ENCODE measurements at regions not wholly inside any gene's neighbourhood (a gene's known extent, or its start where the extent isn't known, plus 50 kb on each side); places are given as distances from the start of the nearest gene placed in this dataset.
"Not testable (repeated sequence)": the region's sequence is repeated elsewhere in the genome, so short reads cannot be mapped to it uniquely, and the experiment has no call there.

DNA sequence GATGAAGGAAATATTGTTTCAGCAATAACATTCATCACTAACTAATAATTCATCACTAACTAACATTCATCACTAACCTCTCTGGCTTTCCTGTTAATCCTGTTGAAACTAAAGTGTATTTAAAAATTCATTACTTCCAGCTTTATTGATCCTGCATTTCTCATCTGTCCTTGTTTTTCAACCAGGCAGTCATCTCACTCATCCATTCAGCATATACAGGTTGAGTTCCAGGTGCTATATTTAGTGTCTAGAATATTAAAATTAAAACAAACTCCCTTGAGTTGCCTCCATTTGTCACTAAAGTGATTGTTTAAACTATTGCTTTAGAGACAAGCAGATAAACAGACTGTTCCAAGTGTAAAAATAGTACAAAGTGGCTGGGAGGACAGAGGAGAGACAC lies 58.1 kb downstream of the ATXN7L3B start:
- ATAC-seq = no peak

DNA sequence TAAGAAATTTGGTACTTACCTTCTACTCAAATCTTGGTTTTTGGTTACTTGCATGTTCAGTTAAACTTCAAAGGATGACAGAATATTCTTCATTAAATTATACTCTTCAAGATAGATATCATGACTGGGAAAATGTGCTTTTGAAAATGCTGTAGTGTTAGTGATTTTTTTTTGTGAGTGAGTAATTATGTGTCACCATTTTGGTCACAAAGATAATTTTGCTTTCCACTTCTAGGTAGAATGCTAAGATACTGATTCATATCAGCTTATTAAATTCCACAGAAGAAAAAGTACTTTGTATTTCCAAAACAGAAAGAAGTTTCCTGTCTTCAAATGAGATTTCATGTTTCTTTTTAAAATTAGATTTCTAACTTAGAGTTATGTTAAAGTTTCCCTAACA lies 61.2 kb downstream of the ATXN7L3B start:
- no peak for ATAC-seq

DNA sequence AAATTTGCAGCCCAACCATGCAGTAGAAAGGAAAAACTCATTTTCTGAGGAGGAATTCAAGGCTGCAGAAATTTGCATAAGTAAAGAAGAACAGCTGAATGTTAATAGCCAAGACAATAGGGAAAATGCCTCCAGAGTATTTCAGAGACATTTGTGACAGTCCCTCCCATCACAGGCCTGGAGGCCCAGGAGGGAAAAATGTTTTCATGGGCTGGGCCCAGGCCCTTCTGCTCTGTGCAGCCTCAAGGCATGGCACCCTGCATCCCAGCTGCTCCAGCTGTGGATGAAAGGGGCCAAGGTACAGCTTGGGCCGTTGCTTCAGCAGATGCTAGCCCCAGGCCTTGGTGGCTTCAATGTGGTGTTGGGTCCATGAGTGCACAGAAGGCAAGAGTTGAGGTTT lies 62.3 kb downstream of the ATXN7L3B start:
- ATAC-seq = no peak

DNA sequence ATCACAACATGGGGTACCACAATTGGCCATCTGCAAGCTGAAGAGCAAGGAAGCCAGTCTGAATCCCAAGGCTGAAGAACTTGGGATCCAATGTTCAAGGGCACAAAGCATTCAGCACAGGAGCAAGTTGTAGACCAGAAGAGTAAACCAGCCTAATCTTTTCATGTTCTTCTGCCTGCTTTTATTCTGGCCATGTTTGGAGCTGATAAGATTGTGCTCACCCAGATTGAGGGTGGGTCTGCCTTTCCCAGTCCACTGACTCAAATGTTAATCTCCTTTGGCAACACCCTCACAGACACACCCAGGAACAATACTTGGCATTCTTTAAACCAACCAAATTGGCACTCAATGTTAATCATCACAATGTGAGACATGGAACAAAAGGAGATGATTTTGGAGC lies 63.2 kb downstream of the ATXN7L3B start:
- ATAC-seq = not testable (repeated sequence)

DNA sequence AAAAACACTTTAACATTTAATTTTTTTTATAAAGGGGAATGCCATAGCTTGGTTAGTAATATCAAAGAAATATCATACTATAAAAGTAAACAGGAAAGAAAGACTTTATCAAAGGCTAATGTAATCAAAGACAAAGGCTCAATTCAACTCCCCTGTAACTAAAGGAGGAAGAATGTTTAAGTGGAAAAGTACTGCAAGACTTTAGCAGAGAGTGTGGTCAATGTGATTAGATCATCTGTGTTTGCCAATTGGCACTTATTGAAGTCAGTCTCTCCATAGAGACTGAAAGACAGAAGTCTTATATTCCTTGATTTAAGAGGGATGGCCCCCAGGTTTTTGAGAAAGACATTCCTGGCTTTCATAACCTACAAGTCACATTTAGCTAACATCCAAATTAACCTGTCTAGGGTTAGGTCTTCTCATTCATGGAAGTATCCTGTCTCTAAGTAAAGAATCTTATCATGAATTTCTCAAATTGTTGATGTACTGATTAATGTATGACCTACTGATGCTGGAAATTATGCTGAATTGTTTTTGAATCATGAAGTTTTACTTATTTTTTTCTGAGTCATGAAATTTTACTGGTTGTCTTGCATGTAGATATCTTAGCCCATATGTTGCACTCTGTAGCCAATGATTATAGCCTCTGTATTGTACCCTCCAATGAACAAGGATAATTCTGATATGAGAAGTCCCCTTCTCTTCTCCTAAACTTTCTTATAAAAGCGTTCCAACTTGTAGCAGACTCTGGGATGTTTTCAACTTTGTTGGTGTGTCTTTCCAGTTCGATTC lies 65.4 kb downstream of the ATXN7L3B start:
- ATAC-seq = no peak

DNA sequence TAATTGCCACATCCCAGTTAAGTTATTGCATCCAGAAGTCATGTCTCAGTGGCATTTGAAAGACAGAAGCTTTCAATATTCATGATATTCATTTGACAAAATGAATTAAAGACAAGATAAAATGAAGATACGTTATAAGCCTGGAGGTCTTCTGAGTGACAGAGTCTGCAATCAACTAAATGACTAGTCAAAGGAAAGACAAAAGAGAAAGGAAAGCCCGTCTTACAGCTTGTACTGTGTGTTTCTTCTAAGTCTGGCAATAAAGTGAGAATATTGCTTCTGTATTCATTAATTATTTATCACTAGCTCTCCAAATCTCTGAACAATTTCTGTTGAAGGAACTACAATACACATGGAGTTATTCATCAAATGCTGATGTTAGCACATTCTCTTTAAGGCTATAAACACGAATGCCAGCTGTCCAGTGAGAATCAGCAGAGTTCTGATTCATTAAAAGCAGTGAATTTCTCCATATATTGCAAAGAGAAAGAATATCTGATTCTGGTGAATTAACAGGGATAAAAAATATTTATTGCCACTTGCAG lies 70.7 kb downstream of the ATXN7L3B start:
- no peak for ATAC-seq

DNA sequence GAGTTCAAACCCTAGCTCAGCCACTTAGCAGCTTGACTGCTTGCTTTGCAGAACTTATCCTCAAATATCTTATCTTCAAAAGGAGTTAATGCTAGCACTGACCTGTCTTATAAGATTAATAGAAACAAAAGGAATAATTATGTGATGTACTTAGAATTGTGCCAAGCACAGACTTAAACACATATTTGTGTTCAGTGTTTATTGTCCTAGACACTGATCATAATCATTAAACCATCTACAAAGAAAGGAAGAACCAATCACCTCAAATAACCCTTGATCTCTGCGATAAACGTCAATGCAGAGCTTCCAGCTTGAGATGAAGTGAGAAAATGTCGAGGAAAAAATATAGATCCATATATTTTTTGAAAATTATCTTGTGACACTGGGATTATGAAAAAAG lies 73.1 kb downstream of the ATXN7L3B start:
- ATAC-seq = no peak

DNA sequence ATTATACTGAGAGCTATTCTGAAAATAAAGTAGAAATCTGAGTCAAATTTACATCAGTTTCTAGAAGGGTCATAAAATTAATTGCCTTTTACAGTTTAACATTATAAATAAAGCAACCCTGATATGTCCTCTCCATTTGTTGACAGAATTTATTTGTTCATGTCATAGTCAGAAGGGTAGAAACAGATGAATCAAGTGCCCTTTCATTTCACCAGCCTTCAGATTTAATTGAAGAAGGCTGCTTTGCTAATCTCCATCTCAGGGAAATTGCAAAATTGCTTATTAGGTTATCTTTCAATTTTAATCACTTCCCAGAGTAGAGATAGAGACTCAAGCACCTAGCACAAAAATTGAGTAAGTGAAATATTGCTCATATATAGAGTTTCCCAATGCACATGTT lies 76.8 kb downstream of the ATXN7L3B start:
- no peak for ATAC-seq

DNA sequence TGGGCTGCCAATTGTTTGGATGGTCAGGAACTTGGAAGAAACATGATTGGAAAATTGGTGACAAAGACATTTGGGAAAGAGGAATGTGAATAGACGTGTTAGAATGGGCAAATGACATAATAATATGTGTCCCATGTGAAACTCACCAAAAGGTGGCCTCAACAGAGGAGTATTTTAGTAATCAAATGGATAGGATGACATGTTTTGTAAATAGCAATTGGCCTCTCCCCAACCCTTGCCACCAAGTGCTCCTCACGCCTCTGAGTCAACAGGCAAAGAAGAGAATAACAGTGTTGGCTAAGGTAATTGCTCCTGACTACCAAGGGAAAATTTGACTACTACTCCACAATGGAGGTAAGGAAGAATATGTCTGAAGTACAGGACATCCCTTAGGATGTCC lies 81.4 kb downstream of the ATXN7L3B start:
- no peak for ATAC-seq

DNA sequence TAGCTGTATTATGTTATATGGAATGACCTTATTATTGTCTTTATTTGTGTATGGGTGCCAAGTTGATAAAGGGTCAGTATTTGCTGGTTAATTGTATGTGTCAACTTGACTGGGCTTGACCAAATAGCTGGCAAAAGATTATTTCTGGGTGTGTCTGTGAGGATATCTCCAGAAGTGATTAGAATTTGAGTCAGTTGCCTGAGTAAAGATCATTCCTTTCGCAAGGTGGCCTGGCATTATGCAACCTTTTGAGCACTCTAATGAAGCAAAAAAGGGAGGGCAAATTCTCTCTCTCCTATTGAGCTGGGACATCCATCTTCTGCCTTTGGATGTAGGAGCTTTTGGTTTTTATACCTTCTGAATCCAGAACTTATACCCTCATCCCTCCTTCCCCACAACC lies 82.2 kb downstream of the ATXN7L3B start:
- ATAC-seq = no peak

DNA sequence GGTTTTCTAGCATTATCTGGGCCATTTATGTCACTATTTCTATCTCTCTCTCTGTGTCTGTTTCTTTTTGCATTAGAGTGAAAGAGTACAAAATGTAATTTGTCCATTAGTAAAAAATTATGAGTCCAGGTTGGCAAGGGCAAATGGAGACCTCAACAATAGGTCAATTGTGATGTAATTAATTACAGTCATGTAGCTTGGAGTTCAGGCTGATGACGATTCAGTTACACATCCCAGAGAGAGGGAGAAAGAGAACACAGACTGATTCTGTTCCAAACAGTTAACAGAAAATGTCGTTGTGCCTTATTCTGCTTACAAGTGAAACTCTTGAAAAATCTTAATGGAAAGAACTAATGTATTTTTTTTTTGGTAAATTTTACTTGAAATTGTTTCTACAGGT lies 83.3 kb downstream of the ATXN7L3B start:
- no peak for ATAC-seq

DNA sequence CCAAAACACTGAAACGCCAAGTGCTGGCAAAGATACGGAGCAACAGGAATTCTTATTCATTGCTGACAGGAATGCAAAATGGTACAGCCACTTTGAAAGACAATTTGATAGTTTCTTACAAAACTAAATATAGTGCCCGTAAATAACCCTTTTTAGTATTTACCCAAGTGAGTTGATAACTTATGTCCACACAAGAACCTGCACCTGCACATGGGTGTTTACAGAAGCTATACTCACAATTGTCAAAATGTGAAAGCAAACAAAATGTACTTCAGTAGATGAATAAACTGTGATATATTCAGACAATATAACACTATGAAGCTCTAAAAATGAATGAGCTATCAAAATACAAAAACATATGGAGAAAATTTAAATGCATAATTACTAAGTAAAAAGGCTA lies 86.6 kb downstream of the ATXN7L3B start:
- ATAC-seq = no peak

DNA sequence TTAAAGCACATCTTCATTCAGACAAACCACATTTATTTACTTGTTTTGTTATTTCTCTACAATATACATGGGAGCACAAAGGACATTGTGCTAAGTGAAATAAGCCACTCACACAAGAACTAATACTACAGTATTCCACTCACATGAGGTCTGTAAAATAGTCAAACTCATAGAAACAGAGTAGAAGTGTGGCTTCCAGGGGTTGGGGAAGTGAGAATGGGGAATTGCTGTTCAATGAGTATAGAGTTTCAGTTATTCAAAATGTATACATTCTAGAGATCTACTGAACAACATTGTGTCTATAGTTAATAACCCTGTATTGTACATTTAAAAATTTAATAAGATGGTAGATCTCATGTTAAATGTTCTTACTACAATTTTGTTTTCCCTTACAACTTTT lies 88.8 kb downstream of the ATXN7L3B start:
- ATAC-seq = no peak

DNA sequence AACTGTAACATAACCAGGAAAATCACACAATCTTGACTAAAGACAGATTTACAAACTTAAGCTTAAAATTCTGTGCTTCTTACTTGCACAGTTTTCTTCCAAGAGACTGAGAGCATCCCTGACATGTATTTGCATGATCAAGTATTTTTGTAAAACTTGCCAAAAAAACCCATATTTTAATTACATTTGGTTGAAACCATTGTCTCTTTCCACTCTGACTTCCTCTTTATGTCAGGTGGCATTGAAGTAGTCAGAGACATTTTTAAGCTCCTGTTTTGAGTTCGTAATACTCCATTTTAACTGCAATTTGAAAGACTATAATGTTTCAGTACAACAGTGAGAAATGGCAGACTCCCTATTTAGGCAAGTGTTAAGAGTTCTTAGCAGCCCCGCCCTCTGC lies 103.6 kb downstream of the ATXN7L3B start:
- ATAC-seq = no peak

DNA sequence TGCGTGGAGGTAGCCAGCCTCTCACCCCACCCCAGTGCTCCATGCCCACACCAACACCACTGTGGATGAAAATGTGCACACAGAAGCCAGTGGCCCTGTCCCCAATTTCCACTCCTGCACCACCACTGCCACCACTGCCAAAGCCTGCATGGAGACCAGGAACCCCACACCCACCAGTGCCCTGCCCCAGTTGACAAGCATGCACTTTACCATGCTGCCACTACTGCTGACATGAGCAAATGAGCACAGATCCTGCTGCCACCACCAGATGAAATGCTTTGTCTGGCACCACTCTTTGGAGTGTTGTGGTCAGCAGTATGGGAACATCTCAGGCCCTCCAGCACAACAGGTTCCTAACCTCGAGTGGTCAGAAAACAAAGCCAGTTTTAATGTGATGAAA lies 104.1 kb downstream of the ATXN7L3B start:
- no peak for ATAC-seq

DNA sequence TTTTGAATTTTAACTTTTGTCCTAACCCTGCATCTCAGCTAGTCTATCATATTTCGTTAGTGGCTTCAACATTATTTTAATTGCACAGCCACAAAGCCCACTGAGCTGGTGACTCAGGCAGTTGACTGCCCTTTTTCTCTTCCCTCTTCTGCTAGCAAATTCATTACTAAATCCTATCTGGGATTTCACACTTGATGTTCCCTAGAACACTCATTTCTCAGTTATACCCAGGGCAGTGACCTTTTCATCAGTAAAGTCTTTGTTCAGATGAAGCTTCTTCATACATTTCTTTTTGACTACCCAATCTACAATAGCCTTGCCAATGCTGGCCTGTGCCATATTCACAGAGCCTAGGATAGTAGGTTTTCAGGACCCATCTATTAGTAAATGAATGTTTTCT lies 107.0 kb downstream of the ATXN7L3B start:
- ATAC-seq = no peak

DNA sequence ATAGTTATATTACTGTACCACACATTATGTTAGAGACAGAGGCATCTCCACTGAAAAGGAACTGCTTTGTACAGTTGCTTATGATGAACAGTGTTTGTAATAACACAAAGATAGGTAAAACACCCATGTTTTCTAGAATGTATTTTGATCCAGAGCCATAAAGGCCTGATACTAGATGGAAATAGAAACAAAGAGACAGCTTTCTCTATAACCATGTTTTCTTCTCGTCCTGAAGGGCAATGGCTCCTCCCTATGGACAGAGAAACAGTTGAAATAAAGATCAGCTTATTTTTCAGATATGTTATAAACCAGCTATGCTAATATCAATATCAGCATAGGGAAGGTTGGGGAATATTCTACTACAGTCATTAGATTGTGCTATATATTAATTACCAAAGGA lies 109.2 kb downstream of the ATXN7L3B start:
- ATAC-seq = no peak

DNA sequence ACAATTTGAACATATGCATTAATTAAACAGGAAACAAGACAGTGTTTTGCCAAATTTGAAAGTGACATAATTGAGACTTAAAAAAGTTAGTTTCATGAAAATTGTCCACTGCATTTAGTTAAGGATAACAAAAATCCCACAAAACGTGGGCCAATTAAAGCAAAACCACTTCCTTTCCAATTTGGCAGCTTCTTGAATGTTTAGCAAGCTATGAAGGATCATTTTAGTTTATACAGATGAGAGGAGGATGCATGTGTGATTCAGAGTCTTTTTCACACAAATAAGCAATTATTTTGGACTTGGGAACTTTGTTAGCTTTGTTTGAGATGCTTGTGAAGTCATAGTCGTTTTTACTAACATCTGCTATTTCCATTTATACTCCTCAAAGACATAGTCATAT lies 109.6 kb downstream of the ATXN7L3B start:
- no peak for ATAC-seq

DNA sequence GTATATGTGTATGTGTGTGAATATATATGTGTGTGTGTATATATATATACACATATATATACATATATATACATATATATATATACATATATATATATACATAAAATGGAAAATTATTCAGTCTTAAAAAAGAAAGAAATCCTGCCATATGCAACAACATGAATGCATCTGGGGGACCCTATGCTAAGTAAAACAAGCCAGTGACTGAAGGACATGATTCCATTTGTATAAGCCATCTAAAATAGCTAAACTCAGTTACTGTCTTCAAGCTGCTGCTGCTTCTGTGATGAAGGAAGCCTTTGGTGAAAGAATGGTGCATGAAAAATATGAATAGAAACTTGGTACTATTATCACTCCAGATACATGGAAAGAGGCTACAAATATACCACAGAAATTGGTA lies 118.6 kb downstream of the ATXN7L3B start:
- no peak for ATAC-seq

DNA sequence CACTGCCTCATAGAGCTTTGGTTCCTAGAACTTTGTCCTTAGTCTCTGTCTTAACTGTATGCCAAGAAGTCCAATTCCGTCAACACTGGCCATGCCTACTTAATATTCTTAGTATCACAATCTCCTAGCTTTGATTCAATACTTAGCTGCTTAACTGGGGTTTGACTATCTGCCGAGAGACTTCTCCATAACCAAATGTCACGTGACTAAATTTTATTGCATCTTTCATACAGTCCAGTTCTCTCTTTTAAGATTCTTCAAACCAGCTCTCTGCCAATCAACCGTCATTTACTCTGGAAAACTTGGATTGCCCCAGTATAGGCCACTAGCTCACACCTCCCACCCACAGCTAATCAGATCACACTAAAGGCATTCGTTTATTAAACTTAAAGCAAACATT lies 122.8 kb downstream of the ATXN7L3B start:
- ATAC-seq = no peak

DNA sequence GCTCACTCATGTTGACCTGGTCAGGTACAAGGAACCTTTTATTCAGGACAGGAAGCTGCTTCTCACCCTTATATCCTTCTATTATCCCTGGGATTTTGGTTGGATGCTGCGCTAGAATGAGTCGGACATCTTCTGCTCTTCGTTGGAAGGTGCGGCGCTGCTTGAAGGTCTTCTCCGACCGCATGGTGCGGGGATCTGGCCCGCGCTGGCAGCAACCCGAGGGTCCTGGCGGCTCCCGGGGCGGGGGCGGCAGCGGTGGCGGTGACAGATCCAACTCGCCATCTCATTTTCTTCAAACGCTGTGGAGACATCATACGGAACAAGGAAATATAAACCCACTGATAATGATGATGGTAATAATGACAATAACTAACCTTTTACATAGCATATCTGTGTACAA lies 126.3 kb downstream of the ATXN7L3B start:
- no peak for ATAC-seq

DNA sequence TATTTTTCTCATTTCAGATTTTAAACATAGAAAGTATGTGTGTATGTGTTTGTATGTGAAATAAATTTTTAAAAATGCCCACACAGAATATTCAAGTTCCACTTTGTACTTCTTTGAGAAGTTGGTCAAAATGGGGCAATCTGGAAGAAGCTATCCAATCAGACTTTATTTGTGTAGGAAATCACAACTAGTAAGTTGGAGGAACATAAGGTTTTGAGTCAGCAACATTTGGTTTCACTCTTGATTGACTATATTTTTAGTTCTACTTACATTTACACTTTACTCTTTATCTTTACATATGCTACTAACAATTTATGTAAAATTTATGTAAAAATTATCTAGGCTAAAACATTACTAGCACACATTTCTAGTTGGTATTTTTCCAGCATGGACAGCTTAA lies 128.1 kb downstream of the ATXN7L3B start:
- ATAC-seq = no peak

DNA sequence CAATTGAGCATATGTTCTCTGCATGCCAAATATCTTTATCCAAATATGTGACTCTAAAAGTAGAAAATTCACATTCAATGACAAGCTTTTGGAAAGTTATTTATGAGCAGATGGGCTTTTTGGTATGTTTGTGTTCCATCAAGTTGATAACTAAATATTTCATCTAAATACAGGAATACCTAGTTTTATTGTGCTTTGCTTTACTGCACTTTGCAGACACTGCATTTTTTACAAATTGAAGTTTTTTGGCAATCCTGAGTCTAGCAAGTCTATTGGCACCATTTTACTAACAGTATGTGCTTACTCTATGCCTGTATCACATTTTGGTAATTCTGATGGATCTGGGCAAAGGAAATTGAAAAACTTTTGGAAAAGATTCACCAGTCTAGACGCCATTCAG lies 133.8 kb downstream of the ATXN7L3B start:
- ATAC-seq = no peak

DNA sequence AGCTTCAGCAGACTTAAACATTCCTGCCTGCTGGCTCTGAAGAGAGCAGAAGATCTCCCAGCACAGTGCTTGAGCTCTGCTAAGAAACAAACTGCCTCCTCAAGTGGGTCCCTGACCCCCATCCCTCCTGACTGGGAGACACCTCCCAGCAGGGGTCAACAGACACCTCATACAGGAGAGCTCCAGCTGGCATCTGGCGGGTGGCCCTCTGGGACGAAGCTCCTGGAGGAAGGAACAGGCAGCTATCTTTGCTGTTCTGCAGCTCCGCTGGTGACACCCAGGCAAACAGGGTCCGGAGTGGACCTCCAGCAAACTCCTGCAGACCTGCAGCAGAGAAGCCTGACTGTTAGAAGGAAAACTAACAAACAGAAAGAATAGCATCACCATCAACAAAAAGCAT lies 139.3 kb downstream of the ATXN7L3B start:
- ATAC-seq = not testable (repeated sequence)

DNA sequence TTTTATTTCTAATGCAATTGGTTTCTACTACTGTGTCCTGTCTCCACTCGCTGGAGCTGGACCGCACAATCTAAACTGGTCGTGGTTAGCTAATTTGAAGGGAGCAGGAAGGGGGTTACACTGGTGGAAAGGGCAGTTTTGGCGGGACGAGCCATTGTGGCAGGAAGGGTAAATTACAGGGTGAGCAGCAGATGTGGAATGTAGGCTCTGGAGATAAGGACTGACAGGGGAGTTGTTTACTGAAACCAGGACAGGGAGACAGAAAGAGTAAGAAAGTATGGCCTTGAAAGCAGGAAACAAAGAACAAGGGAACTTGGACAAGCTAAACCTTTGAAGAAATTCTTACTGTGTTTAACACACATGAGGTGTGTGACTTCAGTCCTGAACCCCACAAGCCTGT lies 147.8 kb downstream of the ATXN7L3B start:
- no peak for ATAC-seq

All from esophagus mucosa (tissue), 1 donor.